ENCODE measurements at regions not wholly inside any gene's neighbourhood (a gene's known extent, or its start where the extent isn't known, plus 50 kb on each side); places are given as distances from the start of the nearest gene placed in this dataset.
"Not testable (repeated sequence)": the region's sequence is repeated elsewhere in the genome, so short reads cannot be mapped to it uniquely, and the experiment has no call there.

DNA sequence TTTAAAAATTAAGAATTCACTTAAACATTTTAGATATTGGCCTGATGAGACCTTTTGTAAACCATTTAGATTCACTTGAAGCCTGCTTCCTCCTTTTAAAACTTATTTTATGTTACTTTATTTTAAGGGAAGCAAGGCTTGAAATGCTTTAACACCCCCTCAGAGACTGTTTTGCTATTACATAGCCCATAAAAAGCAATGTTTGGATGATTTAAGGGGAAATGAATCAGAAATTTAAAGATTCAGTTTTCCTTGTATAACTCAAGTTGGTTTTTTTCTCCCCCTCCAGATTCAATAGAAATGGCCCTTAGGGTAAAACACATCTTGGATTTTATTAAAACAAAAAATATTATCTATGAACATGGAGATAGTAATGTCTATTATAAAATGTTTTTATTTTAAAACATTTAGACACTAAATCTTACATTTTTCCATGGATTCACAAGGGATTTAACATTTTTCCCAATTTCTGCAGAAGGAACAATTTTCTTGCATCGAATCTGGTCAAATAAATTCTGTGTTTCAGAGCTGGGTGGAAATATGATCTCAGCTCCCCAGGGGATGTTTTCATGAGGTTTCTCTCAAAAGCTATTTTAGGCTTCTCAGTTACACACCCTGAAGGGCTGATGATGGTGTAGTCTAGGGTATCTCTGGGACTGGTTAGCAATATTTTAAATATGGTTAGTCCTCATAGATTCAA lies 69.3 kb upstream of the WARS2 start:
- H3K9me3 ChIP-seq (ENCODE audit: control insufficient read depth, low read length) = no peaks in the 10 kb centered on the region

DNA sequence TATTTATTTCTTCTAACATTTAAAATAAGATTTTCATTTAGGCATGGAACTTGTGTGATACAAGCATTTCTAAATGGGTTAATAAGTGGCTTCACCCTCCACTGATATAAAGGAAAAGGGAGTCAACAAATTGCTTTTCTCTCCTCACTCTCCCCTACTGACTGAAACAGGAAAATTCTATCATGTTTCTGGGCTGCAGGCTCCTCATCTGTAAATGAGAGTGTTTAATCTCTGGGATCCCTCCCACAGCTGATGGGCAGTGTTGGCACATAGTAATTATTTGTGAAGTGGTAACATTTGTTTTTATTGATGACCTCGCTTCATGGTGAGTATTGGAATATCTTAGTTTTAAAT lies 69.8 kb upstream of the WARS2 start:
- Histone ChIP-seq H3K9me3 (ENCODE audit: control insufficient read depth, low read length) (no peaks in the 10 kb centered on the region), H3K23ac (ENCODE audit: low read length in 2 of 2) (no peak overlapping the region), H3K18ac (ENCODE audit: low read depth in 1 of 2, low read length in 2 of 2) (no peak overlapping the region), H3K36me3 (ENCODE audit: control insufficient read depth in 1 of 2, insufficient read depth in 2 of 2, low read depth in 1 of 2, low read length in 2 of 2) (no peaks in the 10 kb centered on the region), H4K91ac (ENCODE audit: low read length) (no peak overlapping the region), H2BK120ac (ENCODE audit: low read depth, low read length) (no peak overlapping the region), H2AK5ac (ENCODE audit: low read length, severe bottlenecking) (no peak overlapping the region), H3K27me3 (ENCODE audit: control insufficient read depth in 1 of 2, insufficient read depth in 1 of 2, low read length in 2 of 2) (no peaks in the 10 kb centered on the region), H3K79me1 (replicated peaks; ENCODE audit: low read length, poor library complexity, severe bottlenecking) (no peaks in the 10 kb centered on the region), H4K8ac (ENCODE audit: low read length) (no peak overlapping the region), H3K4ac (ENCODE audit: low read depth in 1 of 2, low read length in 2 of 2) (no peak overlapping the region), H2BK5ac (ENCODE audit: low read depth, low read length, poor library complexity, severe bottlenecking) (no peak overlapping the region), H3K14ac (ENCODE audit: low read length in 2 of 2) (no peak overlapping the region), H3K4me1 (ENCODE audit: control insufficient read depth, insufficient read depth, low read depth, low read length) (no peaks in the 10 kb centered on the region), H3K4me3 (ENCODE audit: insufficient read depth in 1 of 2, low read depth in 1 of 2, low read length in 2 of 2) (no peak overlapping the region), H2BK15ac (ENCODE audit: low read depth, poor library complexity, severe bottlenecking) (no peak overlapping the region), H3K27ac (ENCODE audit: low read length, poor library complexity, severe bottlenecking) (no peak overlapping the region), H3K4me2 (ENCODE audit: low read length, poor library complexity, severe bottlenecking) (no peak overlapping the region), H2AFZ (ENCODE audit: low read depth, low read length) (no peak overlapping the region), H2BK12ac (ENCODE audit: low read length in 2 of 2) (no peak overlapping the region), H3K9ac (ENCODE audit: low read length) (peak overlapping the region; percentile 69)
- no peak for DNase-seq
- WGBS = no CpG with 5 or more reads among the region's 1 CpG

More for the DNA sequence above, 69.3 kb upstream of the WARS2 start:
- no peak overlapping the region for H3K18ac ChIP-seq (ENCODE audit: low read depth in 1 of 2, low read length in 2 of 2)
- H2BK120ac ChIP-seq (ENCODE audit: low read depth, low read length) = no peak overlapping the region
- no peak overlapping the region for H3K23ac ChIP-seq (ENCODE audit: low read length in 2 of 2)
- H3K14ac ChIP-seq (ENCODE audit: low read length in 2 of 2) = no peak overlapping the region
- no peak for DNase-seq
- no peak overlapping the region for H4K91ac ChIP-seq (ENCODE audit: low read length)
- no peak overlapping the region for H3K27ac ChIP-seq (ENCODE audit: low read length, poor library complexity, severe bottlenecking)
- no peak overlapping the region for H2BK5ac ChIP-seq (ENCODE audit: low read depth, low read length, poor library complexity, severe bottlenecking)
- no peak overlapping the region for H2AFZ ChIP-seq (ENCODE audit: low read depth, low read length)
- 95% methylated on average over 1 of the region's 1 CpG for WGBS
- no peaks in the 10 kb centered on the region for H3K4me1 ChIP-seq (ENCODE audit: control insufficient read depth, insufficient read depth, low read depth, low read length)
- no peak overlapping the region for H3K4me2 ChIP-seq (ENCODE audit: low read length, poor library complexity, severe bottlenecking)
- H2BK15ac ChIP-seq (ENCODE audit: low read depth, poor library complexity, severe bottlenecking) = no peak overlapping the region
- H3K36me3 ChIP-seq (ENCODE audit: control insufficient read depth in 1 of 2, insufficient read depth in 2 of 2, low read depth in 1 of 2, low read length in 2 of 2) = no peaks in the 10 kb centered on the region
- H3K4me3 ChIP-seq (ENCODE audit: insufficient read depth in 1 of 2, low read depth in 1 of 2, low read length in 2 of 2) = no peak overlapping the region
- H2BK12ac ChIP-seq (ENCODE audit: low read length in 2 of 2) = no peak overlapping the region
- H4K8ac ChIP-seq (ENCODE audit: low read length) = no peak overlapping the region
- no peaks in the 10 kb centered on the region for H3K79me1 ChIP-seq (replicated peaks; ENCODE audit: low read length, poor library complexity, severe bottlenecking)
- H3K9ac ChIP-seq (ENCODE audit: low read length) = peak overlapping the region; percentile 69
- no peak overlapping the region for H3K4ac ChIP-seq (ENCODE audit: low read depth in 1 of 2, low read length in 2 of 2)
- H3K27me3 ChIP-seq (ENCODE audit: control insufficient read depth in 1 of 2, insufficient read depth in 1 of 2, low read length in 2 of 2) = no peaks in the 10 kb centered on the region
- H2AK5ac ChIP-seq (ENCODE audit: low read length, severe bottlenecking) = no peak overlapping the region

DNA sequence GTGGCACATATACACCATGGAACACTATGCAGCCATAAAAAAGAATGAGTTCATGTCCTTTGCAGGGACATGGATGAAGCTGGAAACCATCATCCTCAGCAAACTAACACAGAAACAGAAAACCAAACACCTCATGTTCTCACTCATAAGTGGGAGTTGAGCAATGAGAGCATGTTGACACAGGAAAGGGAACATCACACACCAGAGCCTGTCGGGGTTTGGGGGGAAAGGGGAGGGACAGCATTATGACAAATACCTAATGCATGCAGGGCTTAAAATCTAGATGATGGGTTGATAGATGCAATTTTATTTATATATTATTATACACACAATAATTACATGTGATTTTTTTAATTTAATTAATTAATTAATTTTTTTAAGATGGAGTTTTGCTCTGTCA lies 72.8 kb upstream of the WARS2 start:
- not testable (repeated sequence) for H3K79me1 ChIP-seq (replicated peaks; ENCODE audit: low read length, poor library complexity, severe bottlenecking); H2BK5ac ChIP-seq (ENCODE audit: low read depth, low read length, poor library complexity, severe bottlenecking); H3K4me2 ChIP-seq (ENCODE audit: low read length, poor library complexity, severe bottlenecking); H2BK12ac ChIP-seq (ENCODE audit: low read length in 2 of 2); H3K9me3 ChIP-seq (ENCODE audit: control insufficient read depth, low read length); H3K9ac ChIP-seq (ENCODE audit: low read length); H2AK5ac ChIP-seq (ENCODE audit: low read length, severe bottlenecking); H4K91ac ChIP-seq (ENCODE audit: low read length); H3K23ac ChIP-seq (ENCODE audit: low read length in 2 of 2); H4K8ac ChIP-seq (ENCODE audit: low read length); H3K27me3 ChIP-seq (ENCODE audit: control insufficient read depth in 1 of 2, insufficient read depth in 1 of 2, low read length in 2 of 2); H3K4me1 ChIP-seq (ENCODE audit: control insufficient read depth, insufficient read depth, low read depth, low read length); H3K4me3 ChIP-seq (ENCODE audit: insufficient read depth in 1 of 2, low read depth in 1 of 2, low read length in 2 of 2); H3K14ac ChIP-seq (ENCODE audit: low read length in 2 of 2); H2BK15ac ChIP-seq (ENCODE audit: low read depth, poor library complexity, severe bottlenecking); H3K18ac ChIP-seq (ENCODE audit: low read depth in 1 of 2, low read length in 2 of 2); H2AFZ ChIP-seq (ENCODE audit: low read depth, low read length); H3K36me3 ChIP-seq (ENCODE audit: control insufficient read depth in 1 of 2, insufficient read depth in 2 of 2, low read depth in 1 of 2, low read length in 2 of 2); H3K27ac ChIP-seq (ENCODE audit: low read length, poor library complexity, severe bottlenecking); DNase-seq; H2BK120ac ChIP-seq (ENCODE audit: low read depth, low read length); H3K4ac ChIP-seq (ENCODE audit: low read depth in 1 of 2, low read length in 2 of 2)
- WGBS = 88% methylated on average over 1 of the region's 1 CpG

DNA sequence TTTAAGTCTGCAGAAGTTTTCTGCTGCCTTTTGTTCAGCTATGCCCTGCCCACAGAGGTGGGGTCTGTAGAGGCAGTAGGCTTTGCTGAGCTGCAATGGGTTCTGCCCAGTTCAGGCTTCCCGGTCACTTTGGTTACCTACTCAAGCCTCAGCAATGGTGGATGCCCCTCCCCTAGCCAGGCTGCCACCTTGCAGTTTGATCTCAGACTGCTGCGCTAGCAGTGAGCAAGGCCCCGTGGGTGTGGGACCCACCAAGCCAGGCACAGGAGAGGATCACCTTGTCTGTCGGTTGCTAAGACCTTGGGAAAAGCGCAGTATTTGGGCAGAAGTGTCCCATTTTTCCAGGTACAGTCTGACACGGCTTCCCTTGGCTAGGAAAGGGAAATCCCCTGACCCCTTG lies 74.5 kb upstream of the WARS2 start:
- not testable (repeated sequence) for H2AFZ ChIP-seq (ENCODE audit: low read depth, low read length); H3K4me3 ChIP-seq (ENCODE audit: insufficient read depth in 1 of 2, low read depth in 1 of 2, low read length in 2 of 2); DNase-seq; H3K79me1 ChIP-seq (replicated peaks; ENCODE audit: low read length, poor library complexity, severe bottlenecking); H3K4me1 ChIP-seq (ENCODE audit: control insufficient read depth, insufficient read depth, low read depth, low read length); H3K18ac ChIP-seq (ENCODE audit: low read depth in 1 of 2, low read length in 2 of 2); H2AK5ac ChIP-seq (ENCODE audit: low read length, severe bottlenecking); H3K9me3 ChIP-seq (ENCODE audit: control insufficient read depth, low read length); H2BK15ac ChIP-seq (ENCODE audit: low read depth, poor library complexity, severe bottlenecking); H2BK5ac ChIP-seq (ENCODE audit: low read depth, low read length, poor library complexity, severe bottlenecking); H3K27me3 ChIP-seq (ENCODE audit: control insufficient read depth in 1 of 2, insufficient read depth in 1 of 2, low read length in 2 of 2); H3K27ac ChIP-seq (ENCODE audit: low read length, poor library complexity, severe bottlenecking); H3K14ac ChIP-seq (ENCODE audit: low read length in 2 of 2); H3K36me3 ChIP-seq (ENCODE audit: control insufficient read depth in 1 of 2, insufficient read depth in 2 of 2, low read depth in 1 of 2, low read length in 2 of 2); H3K23ac ChIP-seq (ENCODE audit: low read length in 2 of 2); H3K4ac ChIP-seq (ENCODE audit: low read depth in 1 of 2, low read length in 2 of 2); H2BK12ac ChIP-seq (ENCODE audit: low read length in 2 of 2); H3K4me2 ChIP-seq (ENCODE audit: low read length, poor library complexity, severe bottlenecking); H2BK120ac ChIP-seq (ENCODE audit: low read depth, low read length); H4K91ac ChIP-seq (ENCODE audit: low read length); H3K9ac ChIP-seq (ENCODE audit: low read length); H4K8ac ChIP-seq (ENCODE audit: low read length)
- 82% methylated on average over 6 of the region's 6 CpGs for WGBS

Measured in mesenchymal stem cell (in vitro differentiated cells and primary cell).